ENCODE measurements at regions not wholly inside any gene's neighbourhood (a gene's known extent, or its start where the extent isn't known, plus 50 kb on each side); places are given as distances from the start of the nearest gene placed in this dataset.
"Not testable (repeated sequence)": the region's sequence is repeated elsewhere in the genome, so short reads cannot be mapped to it uniquely, and the experiment has no call there.

DNA sequence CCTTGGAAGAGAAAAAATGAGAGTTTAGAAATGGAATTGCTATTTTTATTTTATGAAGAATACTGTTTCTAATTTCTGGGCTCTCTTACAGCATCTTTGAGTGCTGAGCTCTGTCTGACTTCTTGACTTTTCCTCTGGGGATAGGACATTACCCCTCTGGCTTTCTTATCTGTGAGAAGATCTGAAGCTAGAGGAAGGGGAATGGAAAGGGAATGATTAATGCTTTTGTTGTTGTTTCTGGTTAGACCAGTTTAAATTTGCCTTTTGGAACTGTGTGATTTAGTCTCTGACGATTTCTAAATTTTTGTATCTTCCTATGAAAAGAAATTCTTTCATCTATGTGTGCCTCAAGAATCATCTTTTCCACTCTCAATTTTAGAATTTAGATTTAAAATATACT, 811.4 kb downstream of the REEP3 start:
- no peak for DNase-seq (ENCODE audit: low read depth)

DNA sequence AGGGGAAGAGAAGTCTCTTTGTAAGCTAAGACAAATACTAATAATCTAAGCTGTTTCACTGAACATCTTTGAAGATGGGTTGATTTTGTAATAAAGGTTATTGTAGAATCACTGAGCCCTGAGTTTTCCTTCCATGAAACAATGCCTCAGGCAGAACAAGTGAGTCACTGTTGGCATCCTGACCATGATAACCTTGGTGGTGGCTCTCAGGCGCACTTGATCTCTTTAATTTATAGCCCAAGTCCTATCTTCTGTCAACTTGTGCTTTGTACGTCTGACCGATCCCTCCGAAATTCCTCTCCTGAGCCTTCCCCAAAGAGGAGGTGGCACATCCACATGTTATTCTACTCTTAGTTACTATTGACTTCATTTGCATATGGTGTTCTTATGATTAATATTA, 812.9 kb downstream of the REEP3 start:
- no peak for DNase-seq (ENCODE audit: low read depth)

DNA sequence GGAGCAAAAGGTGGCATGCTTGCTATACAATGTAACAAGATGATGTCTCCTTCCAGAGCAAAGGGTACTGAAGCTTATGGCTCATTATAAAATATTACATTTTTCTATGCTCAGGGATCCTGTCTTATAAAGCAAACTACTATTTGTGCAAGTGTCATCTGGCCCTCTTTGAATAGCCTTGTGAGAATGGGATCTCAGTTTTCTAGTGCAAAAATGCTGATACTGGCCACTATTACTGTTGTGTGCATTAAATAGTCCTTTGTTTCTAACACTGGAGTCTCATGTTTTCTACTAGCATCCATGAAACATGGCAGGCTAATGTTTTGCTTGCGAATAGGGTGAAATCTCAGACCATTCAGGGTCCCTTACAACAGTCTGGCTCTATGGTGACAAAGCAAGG, 823.0 kb downstream of the REEP3 start:
- no peak for DNase-seq (ENCODE audit: low read depth)

DNA sequence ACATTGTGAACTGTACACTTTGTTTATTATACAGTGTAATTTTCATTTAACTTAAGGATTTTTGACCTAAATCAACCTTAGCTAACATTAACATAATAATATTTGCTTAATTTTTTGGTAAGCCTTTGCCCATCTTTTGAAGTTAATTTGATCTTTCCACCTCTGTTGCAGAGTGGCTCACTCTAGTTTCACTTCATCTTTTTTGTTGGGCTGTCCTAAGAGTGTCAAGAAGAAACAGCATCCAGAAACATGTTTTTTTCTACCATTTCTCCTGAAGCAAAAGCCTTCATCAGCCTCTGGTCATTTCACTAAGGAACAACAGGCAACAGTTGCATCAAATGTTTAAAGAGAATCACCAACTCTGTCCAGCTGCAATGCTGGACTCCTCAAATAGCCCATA, 824.7 kb downstream of the REEP3 start:
- no peak for DNase-seq (ENCODE audit: low read depth)

DNA sequence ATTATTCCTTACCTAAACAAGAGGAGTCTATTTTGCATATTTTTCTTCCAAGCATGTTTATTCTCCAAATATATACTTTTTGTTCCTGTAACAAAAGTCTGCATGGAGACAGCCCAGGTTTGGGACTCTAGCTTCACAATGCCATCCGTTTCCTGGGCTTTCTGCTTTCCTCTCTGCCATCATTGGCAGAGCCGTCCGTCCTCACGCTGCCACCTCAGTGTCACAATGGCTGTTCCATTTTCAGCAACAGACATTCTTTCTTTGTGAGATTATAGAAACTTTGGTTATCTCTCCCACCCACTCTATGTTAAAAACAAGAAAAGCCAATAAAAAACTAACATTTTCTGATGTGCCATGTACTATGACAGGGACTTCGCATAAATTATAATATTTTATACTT, 825.2 kb downstream of the REEP3 start:
- no peak for DNase-seq (ENCODE audit: low read depth)

DNA sequence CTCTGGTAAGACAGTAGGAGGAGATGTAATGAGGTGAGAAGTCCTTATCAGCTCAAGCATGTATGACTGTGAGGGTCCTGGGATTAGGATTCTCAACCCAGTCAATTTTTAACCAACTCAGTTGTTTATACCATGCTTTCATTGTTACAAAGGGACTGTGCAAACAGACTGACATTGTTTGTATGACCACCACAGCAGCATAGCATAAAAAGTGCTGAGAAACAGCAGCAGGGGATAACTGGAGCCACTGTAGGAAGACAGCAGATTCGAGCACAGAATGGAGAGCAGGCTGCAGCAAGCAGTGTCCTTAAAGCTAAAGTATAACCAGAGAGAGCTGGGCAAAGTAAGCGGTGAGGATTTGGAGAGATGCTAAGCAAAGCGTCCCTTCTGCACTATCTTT, 829.5 kb downstream of the REEP3 start:
- DNase-seq (ENCODE audit: low read depth), result no peak

DNA sequence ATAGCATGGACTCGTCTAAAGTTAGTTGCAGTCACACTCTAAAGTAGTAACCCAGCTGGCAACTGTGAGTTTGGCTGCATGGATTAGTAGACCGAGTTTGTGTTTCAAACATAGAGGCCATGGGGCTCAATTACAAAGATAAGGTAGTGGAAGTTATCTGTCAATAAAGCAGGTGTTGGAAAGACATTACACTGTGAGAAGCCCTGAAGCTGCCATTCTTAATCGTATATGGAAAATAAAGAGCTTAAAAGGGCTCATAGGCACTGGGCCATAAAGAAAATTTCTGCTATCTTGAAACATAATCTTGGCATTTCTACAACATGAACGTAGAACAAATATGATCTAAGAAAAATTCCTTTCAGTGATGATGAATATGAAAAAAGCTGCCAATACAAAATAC, 837.7 kb downstream of the REEP3 start:
- DNase-seq (ENCODE audit: low read depth), result no peak

DNA sequence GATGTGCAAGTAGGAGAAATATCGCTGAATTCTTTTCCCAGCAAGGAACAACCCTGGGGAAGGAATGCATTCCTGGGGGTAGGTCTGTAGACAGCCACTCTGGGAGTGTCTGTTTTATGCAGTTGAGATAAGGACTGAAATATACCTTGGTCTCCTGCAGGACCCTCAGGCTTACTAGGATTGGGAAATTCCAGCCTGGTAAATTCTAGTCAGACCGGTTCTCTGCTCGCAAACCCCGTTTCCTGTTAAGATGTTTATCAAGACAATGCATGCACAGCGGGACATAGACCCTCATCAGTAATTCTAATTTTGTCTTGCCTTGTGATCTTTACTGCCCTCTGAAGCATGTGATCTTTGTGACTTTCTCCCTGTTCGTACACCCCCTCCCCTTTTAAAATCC, 839.0 kb downstream of the REEP3 start:
- not testable (repeated sequence) for DNase-seq (ENCODE audit: low read depth)

DNA sequence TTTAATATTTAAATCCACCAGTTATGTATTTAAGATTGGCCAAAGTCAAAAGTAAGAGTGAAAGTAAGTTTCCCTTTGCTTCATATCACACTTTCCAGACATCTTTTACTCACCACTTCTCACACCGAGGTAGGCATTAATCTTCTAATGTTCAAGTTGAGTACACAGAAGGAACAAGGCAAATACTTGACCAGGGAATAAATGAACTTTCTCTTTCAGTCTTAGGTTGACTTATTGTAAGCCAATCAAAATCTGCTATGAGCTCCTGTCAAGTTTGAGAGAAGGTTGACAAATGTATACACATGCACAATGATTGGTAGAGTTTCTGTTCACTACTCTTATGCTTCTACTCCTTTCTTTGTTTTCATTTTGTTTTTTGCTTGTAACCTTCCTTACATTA, 842.5 kb downstream of the REEP3 start:
- no peak for DNase-seq (ENCODE audit: low read depth)

DNA sequence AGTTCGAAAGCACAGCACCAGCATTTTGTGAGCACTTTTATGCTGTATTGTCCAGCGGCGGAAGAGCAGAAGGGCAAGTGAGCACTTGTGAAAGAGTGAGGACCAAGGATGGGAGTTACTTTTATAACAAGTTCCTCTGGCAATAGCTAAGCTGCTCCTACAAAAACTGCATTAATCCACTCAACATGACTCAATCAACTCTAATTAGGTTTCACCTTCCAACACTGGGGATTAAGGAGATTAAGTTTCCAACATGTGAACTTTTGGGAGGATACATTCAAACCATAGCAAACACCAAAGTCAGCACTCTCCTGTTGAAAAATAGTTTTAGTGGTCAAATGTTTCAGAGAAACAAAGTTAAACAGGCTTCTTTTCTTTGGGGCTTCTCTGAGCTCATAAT, 844.5 kb downstream of the REEP3 start:
- DNase-seq (ENCODE audit: low read depth), result no peak

DNA sequence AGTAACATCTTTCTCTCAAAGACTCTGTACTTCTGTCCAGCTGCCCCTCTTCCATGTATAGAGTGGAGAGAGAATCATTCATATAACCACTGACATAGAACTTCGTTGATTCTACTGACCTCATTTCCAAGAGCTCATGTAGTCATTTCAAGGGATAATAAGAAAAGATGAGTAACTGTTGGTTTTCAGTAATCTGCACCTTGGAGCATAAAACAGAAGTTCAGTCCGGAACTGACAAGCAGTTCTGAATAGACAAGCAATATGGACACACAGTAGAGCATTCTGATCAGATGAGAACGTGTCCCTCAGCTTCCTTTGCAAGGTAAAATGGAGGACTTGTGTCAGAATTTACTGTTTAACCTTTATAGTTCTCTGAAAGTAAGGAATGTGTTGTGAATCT, 847.1 kb downstream of the REEP3 start:
- no peak for DNase-seq (ENCODE audit: low read depth)

DNA sequence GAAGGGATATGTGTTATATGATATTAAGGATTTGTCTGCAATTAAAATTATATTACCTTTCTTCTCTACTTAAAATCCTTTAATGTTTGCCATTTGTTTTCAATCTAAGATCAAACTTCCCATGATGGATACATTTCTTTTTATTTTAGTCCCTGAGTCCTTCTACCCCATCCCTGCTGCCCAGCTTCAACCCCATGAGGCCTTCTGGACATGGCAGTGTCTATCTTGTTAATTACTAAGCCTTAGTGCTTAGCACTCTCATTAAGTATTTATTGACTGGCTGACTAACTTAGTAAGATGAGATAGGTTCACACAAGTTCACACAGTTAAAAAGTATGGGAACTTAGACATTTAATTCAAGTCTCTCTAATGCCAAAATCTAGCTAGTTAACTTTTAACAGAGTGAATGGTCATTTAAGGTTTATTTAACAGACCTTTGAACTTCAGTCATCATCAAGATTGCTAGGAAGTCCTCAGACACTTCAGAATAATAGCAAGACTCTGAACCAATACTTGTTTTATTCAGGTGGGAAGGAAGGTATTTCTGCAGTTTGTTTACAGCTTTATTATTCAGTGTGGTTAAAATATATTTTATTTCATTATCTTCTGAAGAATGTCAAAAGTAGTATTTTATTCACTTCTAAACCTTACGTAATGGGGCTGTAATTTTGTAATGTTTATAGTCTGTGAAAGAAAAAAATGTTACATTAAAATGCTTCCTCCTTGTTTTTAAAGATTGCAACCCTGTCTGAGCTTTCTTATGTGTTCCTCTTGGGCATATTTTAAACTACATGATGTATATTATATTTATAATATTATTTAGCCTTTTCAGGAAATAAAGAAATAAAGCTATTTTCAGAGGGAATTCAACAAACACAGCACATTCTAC, 848.9 kb downstream of the REEP3 start:
- no peak for DNase-seq (ENCODE audit: low read depth)

DNA sequence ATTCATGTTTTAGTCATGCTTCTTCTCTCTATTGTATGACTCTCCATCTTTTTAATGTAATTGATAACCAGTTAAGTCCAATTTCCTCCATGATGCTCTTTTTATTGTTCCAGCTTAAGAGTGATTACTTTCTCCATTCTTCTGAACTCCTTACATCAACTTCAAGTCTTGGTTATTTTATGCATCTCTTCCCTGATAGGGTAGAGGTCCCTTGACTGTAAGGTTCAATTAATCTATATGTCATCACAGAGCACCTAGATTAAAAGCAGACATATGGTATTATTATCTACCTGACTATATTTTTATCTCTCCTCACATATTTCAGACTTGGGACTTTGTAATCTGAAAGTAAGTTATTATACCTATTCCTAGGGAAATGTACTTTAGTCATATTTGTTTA, 853.1 kb downstream of the REEP3 start:
- no peak for DNase-seq (ENCODE audit: low read depth)

DNA sequence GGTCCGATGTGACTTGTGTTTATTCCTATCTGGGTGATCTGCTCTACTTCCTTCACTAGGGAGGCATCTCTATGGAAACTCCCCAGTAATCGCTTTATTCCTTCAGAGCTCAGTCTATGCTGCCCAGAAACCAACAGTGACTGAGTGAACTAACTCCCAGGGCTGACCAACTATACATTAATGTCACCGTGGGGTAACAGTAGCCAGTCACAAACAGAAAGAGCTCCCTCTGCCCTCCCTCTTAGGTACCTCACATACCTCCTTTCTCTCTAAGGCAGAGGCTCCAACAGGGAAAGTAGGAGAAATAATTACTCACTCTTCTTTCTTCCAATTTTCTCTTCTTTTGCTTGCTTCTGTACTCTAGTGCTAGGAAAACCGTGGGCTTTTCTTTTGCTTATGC, 855.0 kb downstream of the REEP3 start:
- no peak for DNase-seq (ENCODE audit: low read depth)

DNA sequence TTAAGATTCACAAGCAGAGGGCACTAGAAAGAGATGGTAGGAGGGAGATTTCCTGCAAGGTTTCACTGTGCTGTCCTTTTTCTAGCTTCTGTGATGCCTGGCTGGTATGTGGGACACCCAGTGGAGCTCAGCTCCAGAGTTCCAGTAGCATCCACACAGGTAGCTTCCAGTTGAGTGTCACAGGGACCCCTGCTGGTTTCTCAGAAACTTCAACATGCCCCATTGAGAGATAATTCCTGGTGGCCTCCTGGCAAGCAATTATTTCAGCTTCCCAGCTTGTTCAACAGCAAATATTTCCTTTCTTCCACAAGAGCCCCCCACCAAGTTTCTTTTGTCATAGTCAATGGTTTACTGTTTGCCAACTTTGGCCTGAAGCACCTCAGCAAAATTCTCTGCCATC, 858.7 kb downstream of the REEP3 start:
- DNase-seq (ENCODE audit: low read depth), result no peak

DNA sequence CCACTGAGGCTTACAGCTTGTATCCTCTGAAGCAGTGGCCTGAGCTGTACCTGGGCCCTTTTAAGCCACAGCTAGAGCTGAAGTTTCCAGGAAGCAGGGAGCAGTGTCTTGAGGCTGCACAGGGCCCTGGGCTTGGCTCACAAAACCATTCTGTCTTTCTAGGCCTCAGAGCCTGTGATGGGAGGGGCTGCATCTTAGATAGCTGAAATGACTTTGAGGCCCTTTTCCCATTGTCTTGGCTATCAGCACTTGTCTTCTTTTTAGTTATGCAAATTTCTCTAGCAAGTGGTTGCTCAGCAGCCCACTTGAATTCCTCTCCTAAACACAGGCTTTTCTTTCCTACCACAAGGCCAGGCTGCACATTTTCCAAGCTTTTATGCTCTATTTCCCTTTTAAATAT, 864.2 kb downstream of the REEP3 start:
- DNase-seq (ENCODE audit: low read depth), result no peak

DNA sequence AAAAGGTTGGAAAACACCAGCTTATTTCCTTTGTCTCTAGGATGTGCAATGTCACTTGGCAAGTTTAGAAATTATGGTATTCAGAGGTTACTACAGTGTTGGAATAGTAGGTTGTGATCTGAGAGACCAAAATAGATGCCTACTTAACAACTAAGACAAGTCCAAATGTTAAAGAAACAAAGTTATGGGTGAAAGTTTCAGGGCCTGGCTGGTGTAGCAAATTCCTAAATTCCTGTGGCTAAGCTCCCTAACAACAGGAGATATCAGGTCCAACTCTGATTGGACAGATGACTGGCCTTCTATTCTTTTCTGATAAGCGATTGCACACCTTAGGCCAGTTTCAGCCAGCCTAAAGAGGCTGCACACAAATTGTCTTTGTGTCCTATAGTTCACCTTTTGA, 873.5 kb downstream of the REEP3 start:
- no peak for DNase-seq (ENCODE audit: low read depth)

DNA sequence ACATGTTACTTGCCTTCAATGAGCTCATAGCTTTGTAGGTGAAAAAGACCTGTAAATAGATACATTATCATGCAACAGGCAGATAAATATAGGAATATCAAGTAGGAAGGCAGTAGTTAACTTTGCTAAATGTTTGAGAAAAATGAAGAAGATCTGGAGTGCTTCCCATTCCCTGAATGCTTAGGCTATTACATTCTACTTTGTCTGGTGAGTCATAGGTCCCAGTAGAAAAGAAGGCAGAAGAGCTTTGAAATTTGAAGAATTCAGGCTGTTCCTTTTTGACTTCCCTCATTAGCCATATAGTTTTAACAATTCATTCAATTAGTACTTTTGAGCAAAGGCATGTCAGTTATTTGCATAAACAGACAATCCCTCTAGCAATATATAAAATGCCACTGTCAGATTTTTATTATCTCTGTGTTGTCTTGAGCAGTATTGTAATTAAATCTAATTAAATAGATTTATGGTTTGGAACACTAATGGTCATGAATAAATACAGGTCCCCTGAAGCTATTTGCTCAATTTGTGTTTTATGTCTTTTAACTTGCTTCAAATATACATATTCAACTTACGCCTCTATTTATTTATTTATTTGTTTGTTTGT, 875.0 kb downstream of the REEP3 start:
- DNase-seq (ENCODE audit: low read depth), result no peak

DNA sequence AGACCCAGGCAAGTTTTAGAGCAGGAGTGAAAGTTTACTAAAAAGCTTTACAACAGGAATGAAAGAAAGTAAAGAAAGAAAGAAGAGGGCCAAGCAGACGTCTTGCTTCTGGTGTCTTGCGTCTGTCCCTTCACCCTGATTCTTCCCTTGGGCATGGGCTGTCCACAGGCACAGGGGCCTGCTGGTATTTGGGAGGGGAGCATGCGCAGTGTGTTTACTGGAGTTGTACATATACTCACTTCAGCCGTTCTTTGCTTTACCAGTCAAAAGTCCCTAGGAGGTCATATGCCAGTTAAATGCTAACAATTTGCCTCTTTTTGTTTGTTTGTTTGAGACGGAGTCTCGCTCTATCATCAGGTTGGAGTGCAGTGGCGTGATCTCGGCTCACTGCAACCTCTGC, 875.9 kb downstream of the REEP3 start:
- DNase-seq (ENCODE audit: low read depth), result no peak

DNA sequence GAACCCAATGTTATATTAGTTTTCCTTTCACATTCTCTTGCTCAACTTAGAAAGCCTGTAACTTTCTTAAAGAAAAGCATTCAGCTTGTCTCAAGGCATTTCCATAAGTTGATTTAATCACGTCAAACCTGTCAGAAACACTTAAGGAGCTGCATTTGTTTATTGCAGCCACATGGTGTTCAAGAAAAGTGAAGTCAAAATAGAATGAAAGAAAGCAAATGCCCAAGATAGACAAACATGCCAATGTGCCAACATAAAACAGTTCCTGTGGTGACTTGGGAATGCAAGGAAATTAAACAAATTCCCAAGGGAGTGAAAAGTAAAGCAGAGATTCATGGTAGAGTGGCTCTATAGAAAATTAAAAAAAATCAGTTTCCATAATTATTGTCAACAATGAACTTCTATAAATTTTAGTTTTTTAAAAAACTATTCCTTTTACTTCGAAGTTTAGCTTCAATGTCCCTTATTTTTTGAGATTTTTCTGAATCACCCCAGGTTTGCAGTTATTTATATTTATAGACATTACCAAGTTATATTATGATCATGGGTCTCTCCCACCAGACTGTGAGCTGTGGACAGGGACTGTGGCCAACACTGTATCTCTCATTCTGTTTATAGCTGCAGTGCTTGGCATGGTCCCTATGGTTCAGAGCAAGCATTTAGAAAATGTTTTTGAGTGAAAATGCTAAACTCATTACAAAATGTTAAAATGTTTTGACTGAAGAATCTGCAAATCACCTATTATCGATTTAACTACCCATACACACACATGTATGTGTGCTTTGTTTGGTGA, 887.4 kb downstream of the REEP3 start:
- no peak for DNase-seq (ENCODE audit: low read depth)

DNA sequence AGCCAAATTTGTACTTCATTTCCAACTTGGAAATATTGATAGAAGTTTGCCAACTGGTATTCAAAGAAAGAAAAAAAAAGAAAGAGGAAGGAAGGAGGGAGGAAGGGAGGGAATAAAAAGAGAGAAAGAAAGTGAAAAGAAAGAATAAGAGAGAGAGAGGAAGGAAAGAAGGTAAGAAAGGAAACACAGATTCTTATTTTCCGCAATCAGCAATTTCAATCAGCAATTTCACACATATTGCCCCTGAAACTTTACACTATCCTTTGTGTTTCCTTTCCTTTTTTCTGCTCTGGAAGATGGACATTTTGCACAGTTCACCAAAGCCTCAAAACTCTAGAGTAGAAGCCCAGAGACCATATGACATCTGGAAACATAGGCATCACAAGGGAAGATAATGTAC, 888.1 kb downstream of the REEP3 start:
- DNase-seq (ENCODE audit: low read depth), result no peak

DNA sequence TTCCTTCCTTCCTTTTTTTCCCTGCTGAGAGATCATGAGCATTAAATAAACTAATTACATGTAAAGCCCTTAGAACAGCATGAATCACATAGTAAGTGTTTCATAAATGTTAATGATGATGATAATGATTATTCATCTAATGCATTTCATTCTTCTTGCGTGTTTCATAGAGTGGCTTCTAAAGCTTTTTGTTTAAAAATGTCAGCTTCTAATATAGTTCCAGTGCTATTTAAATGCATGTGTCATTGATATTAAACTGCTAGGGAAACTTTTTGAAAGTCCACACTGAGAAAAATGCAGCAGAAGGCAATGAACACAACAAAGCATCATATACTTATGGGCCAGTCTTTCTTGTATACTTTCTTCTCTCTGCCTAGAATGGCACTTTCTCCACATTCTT, 894.8 kb downstream of the REEP3 start:
- DNase-seq (ENCODE audit: low read depth), result no peak

DNA sequence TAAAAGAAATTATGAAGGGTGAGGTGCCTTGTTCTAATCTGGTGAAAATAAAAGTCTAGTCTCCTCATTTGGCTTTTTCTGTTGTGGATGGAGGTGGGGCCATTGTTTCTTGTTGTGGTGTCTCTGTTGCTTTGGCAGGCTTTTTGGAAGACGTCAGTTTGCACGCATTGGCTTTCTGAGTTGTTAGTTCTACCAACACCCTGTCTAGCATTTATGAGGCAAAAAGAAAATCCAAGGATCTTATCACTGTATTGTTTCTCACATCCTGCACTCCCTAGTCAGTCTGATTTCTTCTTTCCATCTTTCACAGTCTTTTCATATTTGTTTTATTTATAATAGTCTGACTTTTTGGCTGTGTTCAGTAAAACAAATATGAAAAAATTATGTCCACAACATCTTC, 898.3 kb downstream of the REEP3 start:
- no peak for DNase-seq (ENCODE audit: low read depth)

All from stimulated activated CD8-positive, alpha-beta memory T cell treated with anti-CD3 and anti-CD28 coated beads, Interleukin-7, amount 100 ng/mL, for 24 hours (primary cell).